CD1c-positive myeloid dendritic cell (primary cell): ENCODE measurements at regions not wholly inside any gene's neighbourhood (a gene's known extent, or its start where the extent isn't known, plus 50 kb on each side); places are given as distances from the start of the nearest gene placed in this dataset.
"Not testable (repeated sequence)": the region's sequence is repeated elsewhere in the genome, so short reads cannot be mapped to it uniquely, and the experiment has no call there.

Experiments
- DNase-seq: peaks from one replicate; pipeline ENCODE4 v3.0.0-alpha.2; 2016; ENCODE audit errors: extremely low spot score

- DNase-seq, result no peak
Observed at GRCh38 chr4:79547851-79548250, 139.8 kb upstream of the GK2 start.

GRCh38 chr4:79545292-79545691, 137.3 kb upstream of the GK2 start:
- DNase-seq, result not testable (repeated sequence)

- no peak for DNase-seq
Observed at GRCh38 chr4:79540143-79540542, 132.1 kb upstream of the GK2 start.

GRCh38 chr4:79535516-79535915, 127.5 kb upstream of the GK2 start:
- no peak for DNase-seq

GRCh38 chr4:79528241-79528706, 120.2 kb upstream of the GK2 start:
- no peak for DNase-seq

GRCh38 chr4:79526641-79527565, 118.9 kb upstream of the GK2 start:
- DNase-seq, result no peak

- DNase-seq, result no peak
Observed at GRCh38 chr4:79516114-79516513, 108.1 kb upstream of the GK2 start.

GRCh38 chr4:79514621-79515329, 106.7 kb upstream of the GK2 start:
- no peak for DNase-seq

- DNase-seq, result no peak
Observed at GRCh38 chr4:79513576-79513975, 105.5 kb upstream of the GK2 start.

GRCh38 chr4:79512363-79512762, 104.3 kb upstream of the GK2 start:
- DNase-seq, result no peak

GRCh38 chr4:79502081-79502480, 94.1 kb upstream of the GK2 start:
- DNase-seq, result no peak

GRCh38 chr4:79498282-79498681, 90.3 kb upstream of the GK2 start:
- no peak for DNase-seq

- DNase-seq, result no peak
Observed at GRCh38 chr4:79497001-79497400, 89.0 kb upstream of the GK2 start.

GRCh38 chr4:79495447-79495846, 87.4 kb upstream of the GK2 start:
- DNase-seq, result no peak

GRCh38 chr4:79492148-79492547, 84.1 kb upstream of the GK2 start:
- DNase-seq, result no peak

GRCh38 chr4:79489506-79489905, 81.5 kb upstream of the GK2 start:
- DNase-seq, result no peak

- no peak for DNase-seq
Observed at GRCh38 chr4:79476196-79476595, 68.2 kb upstream of the GK2 start.

- no peak for DNase-seq
Observed at GRCh38 chr4:79473439-79473724, 65.4 kb upstream of the GK2 start.

- DNase-seq, result no peak
Observed at GRCh38 chr4:79472693-79473438, 64.8 kb upstream of the GK2 start.

GRCh38 chr4:79472036-79472435, 64.0 kb upstream of the GK2 start:
- no peak for DNase-seq

- no peak for DNase-seq
Observed at GRCh38 chr4:79471309-79471708, 63.3 kb upstream of the GK2 start.

GRCh38 chr4:79467246-79467932, 59.4 kb upstream of the GK2 start:
- DNase-seq, result no peak
